HCT116 (cell line): ENCODE measurements at regions not wholly inside any gene's neighbourhood (a gene's known extent, or its start where the extent isn't known, plus 50 kb on each side); places are given as distances from the start of the nearest gene placed in this dataset.

Experiments used
- CEBPB ChIP-seq: IDR thresholded peaks from 2 replicates; pipeline ENCODE4 v1.6.1; 2012; ENCODE audit warnings: low read depth
- EZH2 ChIP-seq: fragments of 200-600 bp; sonication (generic); IDR thresholded peaks from 2 replicates; pipeline ENCODE4 v1.6.1; 2017; ENCODE audit warnings: antibody characterized with exemption, mixed run types
- POLR2AphosphoS5 ChIP-seq: IDR thresholded peaks from 2 replicates; pipeline ENCODE4 v1.6.1; 2011; ENCODE audit warnings: mild to moderate bottlenecking, low read depth, low read length, moderate library complexity
- RAD21 ChIP-seq: IDR thresholded peaks from 2 replicates; pipeline ENCODE4 v1.6.1; 2012; ENCODE audit warnings: low read depth, mild to moderate bottlenecking
- TF ChIP-seq, protein P1 (sequence below), 3 experiments: fragments of 200-600 bp in 1 of 3; sonication (generic) in 1 of 3; IDR thresholded peaks in 2 of 3; conservative IDR thresholded peaks in 1 of 3; 2 replicates each; pipeline ENCODE4 v1.5.1; 2012 to 2017; ENCODE audit warnings: low read depth in 2 of 3, low read length in 2 of 3, antibody characterized with exemption in 1 of 3, borderline replicate concordance in 1 of 3, control low read depth in 1 of 3, mild to moderate bottlenecking in 1 of 3, mixed read lengths in 1 of 3, mixed run types in 1 of 3, moderate library complexity in 1 of 3; ENCODE audit not compliant: insufficient read depth in 1 of 3
- TF ChIP-seq, protein P2 (sequence below): IDR thresholded peaks from 2 replicates; pipeline ENCODE4 v1.6.1; 2012
- TF ChIP-seq, protein P3 (sequence below): IDR thresholded peaks from 2 replicates; pipeline ENCODE4 v1.6.1; 2012; ENCODE audit warnings: low read depth

DNA sequence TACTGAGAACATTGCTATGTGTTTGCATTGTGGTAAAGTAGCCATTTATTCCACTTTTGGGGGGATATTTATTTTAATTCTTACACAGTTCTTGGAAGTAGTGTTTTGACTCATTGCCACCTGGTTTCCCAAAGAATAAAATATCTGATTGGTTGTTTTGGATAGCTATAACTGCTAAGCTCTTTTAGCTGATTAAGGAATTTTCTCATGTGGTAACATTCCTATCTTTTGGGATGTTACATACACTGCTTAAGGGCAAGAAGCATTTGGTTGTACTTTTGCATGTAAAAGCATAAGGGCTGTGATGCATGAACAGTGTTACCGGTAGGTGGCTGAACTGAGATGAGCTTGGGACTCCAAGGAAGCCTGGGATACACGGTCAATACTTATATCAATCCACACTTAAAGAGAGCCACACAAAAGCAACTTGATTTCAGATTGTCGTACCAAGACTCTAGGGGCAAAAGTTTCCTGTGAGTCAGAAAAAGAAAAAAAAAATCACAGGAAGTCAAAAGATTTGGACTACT lies 71.4 kb upstream of the PRKD1 start:
- TF ChIP-seq, protein P1, sequence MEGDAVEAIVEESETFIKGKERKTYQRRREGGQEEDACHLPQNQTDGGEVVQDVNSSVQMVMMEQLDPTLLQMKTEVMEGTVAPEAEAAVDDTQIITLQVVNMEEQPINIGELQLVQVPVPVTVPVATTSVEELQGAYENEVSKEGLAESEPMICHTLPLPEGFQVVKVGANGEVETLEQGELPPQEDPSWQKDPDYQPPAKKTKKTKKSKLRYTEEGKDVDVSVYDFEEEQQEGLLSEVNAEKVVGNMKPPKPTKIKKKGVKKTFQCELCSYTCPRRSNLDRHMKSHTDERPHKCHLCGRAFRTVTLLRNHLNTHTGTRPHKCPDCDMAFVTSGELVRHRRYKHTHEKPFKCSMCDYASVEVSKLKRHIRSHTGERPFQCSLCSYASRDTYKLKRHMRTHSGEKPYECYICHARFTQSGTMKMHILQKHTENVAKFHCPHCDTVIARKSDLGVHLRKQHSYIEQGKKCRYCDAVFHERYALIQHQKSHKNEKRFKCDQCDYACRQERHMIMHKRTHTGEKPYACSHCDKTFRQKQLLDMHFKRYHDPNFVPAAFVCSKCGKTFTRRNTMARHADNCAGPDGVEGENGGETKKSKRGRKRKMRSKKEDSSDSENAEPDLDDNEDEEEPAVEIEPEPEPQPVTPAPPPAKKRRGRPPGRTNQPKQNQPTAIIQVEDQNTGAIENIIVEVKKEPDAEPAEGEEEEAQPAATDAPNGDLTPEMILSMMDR (IDR thresholded peaks at IDR 0.05 in 2 of 3, conservative IDR thresholded peaks at IDR 0.05 in 1 of 3; ENCODE audit: borderline replicate concordance in 1 of 3, insufficient read depth in 1 of 3, low read depth in 2 of 3, low read length in 2 of 3) = no peak
- no peak for TF ChIP-seq POLR2AphosphoS5
- TF ChIP-seq EZH2 = no peak
- no peak for TF ChIP-seq CEBPB
- TF ChIP-seq RAD21 = no peak
- TF ChIP-seq, protein P2, sequence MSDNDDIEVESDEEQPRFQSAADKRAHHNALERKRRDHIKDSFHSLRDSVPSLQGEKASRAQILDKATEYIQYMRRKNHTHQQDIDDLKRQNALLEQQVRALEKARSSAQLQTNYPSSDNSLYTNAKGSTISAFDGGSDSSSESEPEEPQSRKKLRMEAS = no peak
- TF ChIP-seq, protein P3, sequence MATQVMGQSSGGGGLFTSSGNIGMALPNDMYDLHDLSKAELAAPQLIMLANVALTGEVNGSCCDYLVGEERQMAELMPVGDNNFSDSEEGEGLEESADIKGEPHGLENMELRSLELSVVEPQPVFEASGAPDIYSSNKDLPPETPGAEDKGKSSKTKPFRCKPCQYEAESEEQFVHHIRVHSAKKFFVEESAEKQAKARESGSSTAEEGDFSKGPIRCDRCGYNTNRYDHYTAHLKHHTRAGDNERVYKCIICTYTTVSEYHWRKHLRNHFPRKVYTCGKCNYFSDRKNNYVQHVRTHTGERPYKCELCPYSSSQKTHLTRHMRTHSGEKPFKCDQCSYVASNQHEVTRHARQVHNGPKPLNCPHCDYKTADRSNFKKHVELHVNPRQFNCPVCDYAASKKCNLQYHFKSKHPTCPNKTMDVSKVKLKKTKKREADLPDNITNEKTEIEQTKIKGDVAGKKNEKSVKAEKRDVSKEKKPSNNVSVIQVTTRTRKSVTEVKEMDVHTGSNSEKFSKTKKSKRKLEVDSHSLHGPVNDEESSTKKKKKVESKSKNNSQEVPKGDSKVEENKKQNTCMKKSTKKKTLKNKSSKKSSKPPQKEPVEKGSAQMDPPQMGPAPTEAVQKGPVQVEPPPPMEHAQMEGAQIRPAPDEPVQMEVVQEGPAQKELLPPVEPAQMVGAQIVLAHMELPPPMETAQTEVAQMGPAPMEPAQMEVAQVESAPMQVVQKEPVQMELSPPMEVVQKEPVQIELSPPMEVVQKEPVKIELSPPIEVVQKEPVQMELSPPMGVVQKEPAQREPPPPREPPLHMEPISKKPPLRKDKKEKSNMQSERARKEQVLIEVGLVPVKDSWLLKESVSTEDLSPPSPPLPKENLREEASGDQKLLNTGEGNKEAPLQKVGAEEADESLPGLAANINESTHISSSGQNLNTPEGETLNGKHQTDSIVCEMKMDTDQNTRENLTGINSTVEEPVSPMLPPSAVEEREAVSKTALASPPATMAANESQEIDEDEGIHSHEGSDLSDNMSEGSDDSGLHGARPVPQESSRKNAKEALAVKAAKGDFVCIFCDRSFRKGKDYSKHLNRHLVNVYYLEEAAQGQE = no peak
